ENCODE measurements at regions not wholly inside any gene's neighbourhood (a gene's known extent, or its start where the extent isn't known, plus 50 kb on each side); places are given as distances from the start of the nearest gene placed in this dataset.

DNA sequence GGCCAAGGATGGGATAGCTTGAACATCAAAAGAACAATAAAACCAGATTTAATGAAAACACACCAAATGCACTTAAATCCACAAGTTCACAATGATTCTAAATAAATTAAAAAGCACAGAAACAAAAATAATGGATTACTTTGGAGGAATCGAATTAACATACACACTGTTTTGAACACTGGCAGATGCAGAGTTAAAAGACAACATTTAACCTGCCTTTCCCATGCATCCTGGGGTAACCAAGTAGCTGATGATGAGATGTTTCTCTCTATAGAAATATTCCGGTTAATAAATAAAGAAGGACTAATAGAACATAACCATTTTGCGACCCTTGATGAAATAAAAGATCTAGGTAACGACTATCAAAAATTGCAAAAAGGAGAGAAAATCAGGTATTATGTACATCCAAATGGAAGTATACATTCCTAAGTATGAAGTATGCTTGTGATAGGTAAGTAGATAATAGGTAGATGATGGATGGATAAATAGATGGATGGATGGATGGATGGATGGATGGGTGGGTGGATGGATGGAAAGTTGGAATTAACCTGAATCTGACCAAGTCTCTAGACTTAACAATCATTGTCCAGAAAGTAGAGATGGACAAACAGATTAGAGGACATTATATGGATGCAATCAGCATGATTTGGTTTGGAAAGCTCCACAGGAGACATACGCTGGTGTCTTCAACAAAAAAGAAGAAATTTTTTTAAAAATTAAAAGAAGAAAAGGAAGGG is 57.4 kb upstream of the MYCN start:
- no peaks in the 10 kb centered on the region for H3K27me3 Mint-ChIP-seq
- H3K4me3 Mint-ChIP-seq: no peak overlapping the region
- H3K36me3 Mint-ChIP-seq (ENCODE audit: low read depth): no peaks in the 10 kb centered on the region
- no peaks in the 10 kb centered on the region for H3K4me1 Mint-ChIP-seq
- H3K27ac Mint-ChIP-seq: no peak overlapping the region
- no peaks in the 10 kb centered on the region for H3K9me3 Mint-ChIP-seq
- no peak for DNase-seq
- ChIA-PET CTCF (no interaction called here), POLR2A (no interaction called here)

GRCh38 chr2:15883684-15884083 is 56.7 kb upstream of the MYCN start:
- Mint-ChIP-seq H3K27ac (no peak overlapping the region), H3K9me3 (no peaks in the 10 kb centered on the region), H3K4me1 (no peaks in the 10 kb centered on the region), H3K36me3 (ENCODE audit: low read depth) (no peaks in the 10 kb centered on the region), H3K4me3 (no peak overlapping the region), H3K27me3 (no peaks in the 10 kb centered on the region)
- ChIA-PET CTCF (no interaction called here), POLR2A (no interaction called here)
- DNase-seq: no peak

- no peak for DNase-seq
- ChIA-PET CTCF (no interaction called here), POLR2A (no interaction called here)
- no peaks in the 10 kb centered on the region for H3K27me3 Mint-ChIP-seq
- H3K36me3 Mint-ChIP-seq (ENCODE audit: low read depth): no peaks in the 10 kb centered on the region
- H3K4me1 Mint-ChIP-seq: no peaks in the 10 kb centered on the region
- no peak overlapping the region for H3K4me3 Mint-ChIP-seq
- no peaks in the 10 kb centered on the region for H3K9me3 Mint-ChIP-seq
- no peak overlapping the region for H3K27ac Mint-ChIP-seq
These were observed 55.6 kb upstream of the MYCN start for GRCh38 chr2:15884790-15885189.

- H3K4me3 Mint-ChIP-seq: no peak overlapping the region
- no peaks in the 10 kb centered on the region for H3K9me3 Mint-ChIP-seq
- ChIA-PET POLR2A (no interaction called here), CTCF (no interaction called here)
- no peak overlapping the region for H3K27ac Mint-ChIP-seq
- no peak for DNase-seq
- H3K27me3 Mint-ChIP-seq: no peaks in the 10 kb centered on the region
- no peaks in the 10 kb centered on the region for H3K4me1 Mint-ChIP-seq
- no peaks in the 10 kb centered on the region for H3K36me3 Mint-ChIP-seq (ENCODE audit: low read depth)
These were observed 54.1 kb upstream of the MYCN start for GRCh38 chr2:15886231-15886630.

DNA sequence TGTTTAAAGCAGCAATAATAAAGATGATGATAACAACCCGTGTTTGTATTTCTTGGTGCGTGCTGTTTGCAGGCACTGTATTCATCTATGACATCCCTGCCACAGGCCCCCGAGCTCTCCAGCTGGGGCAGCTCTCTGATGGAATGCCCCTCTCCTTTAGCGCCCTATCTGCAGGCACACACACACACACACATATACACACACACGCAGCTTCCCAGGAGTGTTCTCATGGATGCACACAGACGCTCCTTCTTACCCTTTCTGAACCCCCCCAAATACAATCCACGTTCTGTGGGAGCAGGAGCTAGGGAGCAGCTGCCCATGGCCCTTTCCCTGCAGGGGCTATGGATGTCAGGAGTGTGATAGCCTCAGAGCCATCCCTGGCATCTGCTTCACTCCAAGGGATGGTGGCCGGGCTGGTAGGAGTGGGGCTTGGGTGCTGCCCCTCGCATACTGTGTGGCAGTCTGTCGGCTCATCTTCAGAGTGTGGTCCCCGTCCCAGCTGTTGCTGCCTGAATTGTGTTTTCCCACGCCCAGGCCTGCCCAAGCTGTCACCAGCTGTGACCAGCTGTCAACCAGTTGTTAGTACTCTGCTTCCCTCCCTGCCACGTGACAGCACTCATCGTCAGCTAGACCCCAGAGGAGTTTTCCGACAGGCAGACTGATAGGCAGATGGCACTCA is 50.8 kb upstream of the MYCN start:
- H3K36me3 Mint-ChIP-seq (ENCODE audit: low read depth): no peaks in the 10 kb centered on the region
- H3K9me3 Mint-ChIP-seq: no peaks in the 10 kb centered on the region
- no peak overlapping the region for H3K4me3 Mint-ChIP-seq
- DNase-seq: no peak
- no peaks in the 10 kb centered on the region for H3K4me1 Mint-ChIP-seq
- ChIA-PET POLR2A (no interaction called here), CTCF (no interaction called here)
- no peak overlapping the region for H3K27ac Mint-ChIP-seq
- no peaks in the 10 kb centered on the region for H3K27me3 Mint-ChIP-seq

- H3K36me3 Mint-ChIP-seq (ENCODE audit: low read depth): no peaks in the 10 kb centered on the region
- H3K27me3 Mint-ChIP-seq: no peaks in the 10 kb centered on the region
- no peaks in the 10 kb centered on the region for H3K4me1 Mint-ChIP-seq
- DNase-seq: no peak
- POLR2A ChIA-PET: no interaction called here
- CTCF ChIA-PET: no interaction called here
- H3K27ac Mint-ChIP-seq: no peak overlapping the region
- H3K9me3 Mint-ChIP-seq: no peaks in the 10 kb centered on the region
- H3K4me3 Mint-ChIP-seq: no peak overlapping the region
These were observed 50.1 kb upstream of the MYCN start for GRCh38 chr2:15890124-15890754.

All from activated CD4-positive, alpha-beta memory T cell treated with anti-CD3 and anti-CD28 coated beads, Interleukin-2, amount 10 ng/mL, durations not matched to agents 7 days and 5 days (primary cell).